ENCODE measurements at regions not wholly inside any gene's neighbourhood (a gene's known extent, or its start where the extent isn't known, plus 50 kb on each side); places are given as distances from the start of the nearest gene placed in this dataset.
A peak's percentile ranks its signal among the peaks of the same experiment; 100 is the strongest.
"Not testable (repeated sequence)": the region's sequence is repeated elsewhere in the genome, so short reads cannot be mapped to it uniquely, and the experiment has no call there.

DNA sequence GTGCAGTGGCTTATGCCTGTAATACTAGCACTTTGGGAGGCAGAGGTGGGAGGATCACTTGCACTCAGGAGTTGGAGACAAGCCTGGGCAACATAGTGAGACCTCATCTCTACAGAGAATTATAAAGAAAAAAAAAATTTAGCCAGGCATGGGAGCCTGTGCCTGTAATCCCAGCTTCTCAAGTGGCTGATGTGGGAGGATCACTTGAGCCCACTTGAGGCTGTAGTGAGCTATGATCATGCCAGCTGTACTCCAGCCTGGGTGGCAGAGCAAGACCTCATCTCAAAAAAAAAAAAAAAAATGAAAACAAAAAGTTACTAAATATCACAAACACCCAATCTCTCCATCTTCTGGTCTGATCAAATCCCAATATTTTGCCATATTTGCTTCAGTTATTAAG is 142.6 kb downstream of the DAZ2 start:
- H3K4me1 ChIP-seq; H3K9me3 ChIP-seq; DNase-seq; H3K4me3 ChIP-seq; FAIRE-seq; H3K27ac ChIP-seq; intact Hi-C loops (cut with DNase I); H3K27me3 ChIP-seq; ATAC-seq; H3K36me3 ChIP-seq: not testable (repeated sequence)

DNA sequence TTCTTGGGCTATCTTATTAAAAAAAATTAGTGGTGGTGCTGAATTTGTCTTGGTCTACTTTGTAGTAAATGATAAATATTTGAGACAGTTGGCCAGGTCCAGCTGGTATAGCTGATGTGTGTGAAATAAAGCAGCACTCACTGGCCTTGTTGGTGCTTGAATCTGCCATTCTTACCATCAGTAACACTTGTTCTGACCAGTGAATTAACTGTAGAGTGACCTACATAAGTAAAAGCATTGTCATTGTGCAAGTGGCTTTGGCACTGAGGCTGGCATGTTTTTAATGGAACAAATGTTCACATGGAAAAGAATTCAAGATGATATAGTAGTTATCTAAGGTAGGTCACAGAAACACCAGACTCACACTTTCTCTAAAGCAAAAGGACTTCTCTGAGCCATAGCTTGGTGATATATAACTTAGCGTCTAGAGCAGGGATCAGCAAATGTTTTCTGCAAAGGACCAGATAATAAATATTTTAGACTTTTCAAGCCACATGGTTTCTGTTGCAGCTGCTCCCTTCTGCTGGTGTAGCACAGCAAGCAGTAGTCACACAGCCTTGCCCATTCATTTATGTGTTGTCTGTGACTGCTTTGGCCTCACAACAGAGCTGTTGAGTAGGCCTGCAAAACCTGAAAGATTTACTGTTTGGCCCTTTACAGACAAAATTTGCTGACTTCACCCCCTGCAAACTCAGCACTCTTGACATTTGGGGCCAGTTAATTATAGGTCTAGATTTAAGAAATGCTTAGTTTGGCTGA is 144.1 kb downstream of the DAZ2 start:
- H3K36me3 ChIP-seq; H3K4me3 ChIP-seq; intact Hi-C loops (cut with DNase I); H3K9me3 ChIP-seq; H3K27me3 ChIP-seq; DNase-seq; ATAC-seq; H3K27ac ChIP-seq; FAIRE-seq; H3K4me1 ChIP-seq: not testable (repeated sequence)
- WGBS, 2 donors, result no CpG with 5 or more reads among the region's 1 CpG

DNA sequence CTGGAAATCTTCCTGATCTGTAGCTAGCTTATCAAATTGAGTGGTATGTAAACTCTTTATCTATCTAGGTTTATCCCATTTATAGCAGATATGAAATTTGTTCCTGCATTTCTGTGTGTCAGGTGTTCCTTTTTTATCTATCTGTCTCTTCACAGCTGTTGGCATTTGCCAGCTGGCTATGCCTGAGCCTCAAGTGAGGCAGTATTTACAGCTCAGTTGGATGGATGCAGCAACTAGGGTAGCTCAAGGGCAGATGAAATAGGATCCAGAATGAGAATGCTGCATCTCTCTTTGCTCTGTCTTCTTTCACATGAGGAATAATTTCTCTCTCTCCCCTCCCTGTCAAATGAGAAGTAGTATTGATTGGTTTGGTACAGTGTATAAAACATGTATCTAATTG is 144.8 kb downstream of the DAZ2 start:
- H3K4me1 ChIP-seq; DNase-seq; H3K4me3 ChIP-seq; intact Hi-C loops (cut with DNase I); FAIRE-seq; H3K9me3 ChIP-seq; H3K36me3 ChIP-seq; ATAC-seq; H3K27ac ChIP-seq; H3K27me3 ChIP-seq: not testable (repeated sequence)

DNA sequence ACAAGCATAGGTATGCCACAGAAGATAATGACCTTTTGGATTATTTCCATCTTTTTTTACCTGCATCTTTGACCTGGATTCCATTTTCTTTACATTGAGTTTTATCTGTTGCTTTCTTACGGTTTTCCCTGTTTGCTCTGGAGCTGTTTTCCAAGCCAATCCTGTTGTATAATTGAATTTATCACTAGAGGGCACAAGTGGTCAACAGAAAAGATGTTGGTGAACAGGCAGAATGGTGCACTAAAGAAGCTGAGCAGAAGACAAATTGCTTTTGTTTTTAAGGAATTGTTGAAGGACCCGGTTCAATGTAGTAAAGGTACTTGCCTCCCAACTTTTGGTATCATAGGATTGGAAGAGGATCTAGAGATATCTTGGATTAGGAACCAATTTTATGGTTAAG is 177.8 kb downstream of the DAZ2 start:
- WGBS, 2 donors, result no CpG with 5 or more reads among the region's 2 CpGs
- DNase-seq; H3K27me3 ChIP-seq; ATAC-seq; FAIRE-seq; H3K4me1 ChIP-seq; H3K9me3 ChIP-seq; H3K36me3 ChIP-seq; H3K4me3 ChIP-seq; H3K27ac ChIP-seq; intact Hi-C loops (cut with DNase I): not testable (repeated sequence)

DNA sequence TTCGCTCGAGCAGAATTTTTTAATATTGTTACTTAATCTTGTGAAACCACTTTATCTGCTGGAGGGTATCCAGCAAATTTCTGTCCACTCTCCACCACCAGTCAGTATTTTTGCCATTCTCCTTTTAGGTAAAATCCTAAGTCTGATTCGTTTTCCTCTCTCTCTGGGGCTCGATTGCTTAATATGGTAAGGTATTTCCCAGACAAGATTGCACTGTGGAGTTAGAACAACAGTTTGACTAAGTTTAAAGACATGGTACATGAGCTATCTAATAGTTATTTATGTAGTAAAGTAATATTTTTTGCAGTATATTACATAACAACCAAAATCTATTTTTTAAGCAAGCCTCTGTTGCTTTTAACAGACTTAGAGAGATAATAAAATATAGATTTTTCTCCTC is 181.9 kb downstream of the DAZ2 start:
- H3K4me3 ChIP-seq; ATAC-seq; H3K27ac ChIP-seq; intact Hi-C loops (cut with DNase I); H3K36me3 ChIP-seq; H3K9me3 ChIP-seq; H3K4me1 ChIP-seq; FAIRE-seq; H3K27me3 ChIP-seq; DNase-seq: not testable (repeated sequence)
- WGBS, 2 donors, result no CpG with 5 or more reads among the region's 4 CpGs

DNA sequence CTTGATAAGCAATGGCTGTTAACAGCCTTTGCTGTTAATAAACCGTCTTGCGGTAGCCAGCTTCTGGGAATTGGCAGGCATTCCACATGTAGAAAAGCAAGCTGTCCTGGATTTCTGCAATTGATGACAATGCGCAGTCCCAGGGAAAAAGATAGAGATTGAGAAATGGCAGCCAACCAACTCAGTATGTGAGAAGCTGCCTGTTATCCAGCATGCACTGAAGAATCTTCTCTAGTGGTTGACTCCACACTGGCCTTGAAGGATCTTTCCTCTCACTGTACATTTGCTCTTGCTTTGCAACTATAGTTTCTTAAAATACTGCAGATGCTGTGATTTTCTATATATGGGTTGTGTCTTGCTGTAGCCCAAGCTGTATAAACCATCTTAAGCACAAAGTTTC is 182.5 kb downstream of the DAZ2 start:
- intact Hi-C loops (cut with DNase I); H3K4me1 ChIP-seq; H3K27ac ChIP-seq; H3K36me3 ChIP-seq; FAIRE-seq; H3K9me3 ChIP-seq; ATAC-seq; H3K4me3 ChIP-seq; H3K27me3 ChIP-seq; DNase-seq: not testable (repeated sequence)
- no CpG with 5 or more reads among the region's 3 CpGs for WGBS, 2 donors

DNA sequence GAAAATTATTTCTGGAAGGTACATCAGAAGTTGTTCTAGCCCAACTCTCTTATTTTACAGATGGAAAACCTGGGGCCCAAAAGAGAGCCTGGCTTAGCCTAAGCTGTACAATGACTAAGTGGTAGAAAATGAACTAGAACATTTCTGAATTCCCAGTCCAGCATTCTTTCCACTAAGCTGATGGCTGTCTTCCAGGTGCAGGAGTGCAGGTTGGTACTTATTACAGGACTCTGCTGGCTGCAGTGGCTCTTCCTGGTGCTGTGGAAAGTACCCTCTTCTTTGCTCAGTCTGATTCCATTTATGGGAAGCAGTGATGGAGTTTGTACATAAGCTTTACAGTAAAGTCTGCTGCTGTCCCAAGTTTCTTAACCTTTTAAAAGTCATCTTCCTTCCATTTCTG is 196.6 kb downstream of the DAZ2 start:
- H3K27ac ChIP-seq; H3K4me1 ChIP-seq; H3K9me3 ChIP-seq; H3K27me3 ChIP-seq; H3K36me3 ChIP-seq; H3K4me3 ChIP-seq; intact Hi-C loops (cut with DNase I); DNase-seq; FAIRE-seq: not testable (repeated sequence)
- ATAC-seq, result peak in 2 of 4 donors; percentile 47 to 83

DNA sequence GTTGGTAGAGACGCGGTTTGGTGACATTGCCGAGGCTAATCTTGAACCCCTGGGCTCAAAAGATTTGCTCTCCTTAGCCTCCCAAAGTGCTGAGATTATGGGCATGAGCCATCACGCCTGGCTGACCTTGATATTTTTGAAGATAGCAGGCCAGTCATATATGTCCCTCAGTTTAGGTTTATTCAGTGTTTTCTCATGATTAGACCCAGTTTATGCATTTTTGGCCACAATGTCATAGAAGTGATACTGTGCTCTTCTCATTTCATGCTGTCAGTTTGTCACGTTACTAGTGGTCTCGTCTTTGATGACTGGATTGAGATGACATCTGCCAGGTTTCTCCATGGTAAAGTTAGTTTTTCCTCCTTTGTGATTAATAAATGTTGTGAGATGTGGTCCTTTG is 209.9 kb downstream of the DAZ2 start:
- WGBS, 2 donors, result no CpG with 5 or more reads among the region's 6 CpGs
- H3K27ac ChIP-seq, FAIRE-seq: not testable (repeated sequence)

DNA sequence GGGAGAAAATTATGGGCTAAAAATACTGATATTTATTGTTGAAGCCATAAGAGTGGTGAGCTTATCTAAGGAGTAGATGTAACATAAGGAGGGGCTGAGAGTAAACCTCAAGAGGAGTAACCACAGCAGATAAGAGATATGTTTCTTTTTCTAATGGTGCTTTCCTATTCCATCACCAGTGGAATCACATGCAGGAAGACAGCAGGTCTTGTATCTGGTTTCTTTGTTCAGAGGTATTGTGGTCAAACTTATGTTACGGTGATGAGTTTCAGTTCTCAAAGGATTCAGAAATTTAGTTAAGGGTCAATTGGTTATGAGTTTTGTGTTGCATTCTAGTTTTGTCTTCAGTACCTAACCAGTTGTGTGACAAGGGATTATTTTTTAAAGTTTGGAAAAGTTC is 225.4 kb downstream of the DAZ2 start:
- H3K36me3 ChIP-seq; H3K9me3 ChIP-seq; H3K27ac ChIP-seq; H3K27me3 ChIP-seq; H3K4me3 ChIP-seq; DNase-seq; intact Hi-C loops (cut with DNase I); ATAC-seq; FAIRE-seq; H3K4me1 ChIP-seq: not testable (repeated sequence)
- WGBS, 2 donors, result no CpG with 5 or more reads among the region's 1 CpG

More for the DNA sequence above, 209.9 kb downstream of the DAZ2 start:
- DNase-seq; intact Hi-C loops (cut with DNase I); ATAC-seq; H3K9me3 ChIP-seq; H3K4me3 ChIP-seq; H3K36me3 ChIP-seq; H3K27me3 ChIP-seq; H3K4me1 ChIP-seq: not testable (repeated sequence)

DNA sequence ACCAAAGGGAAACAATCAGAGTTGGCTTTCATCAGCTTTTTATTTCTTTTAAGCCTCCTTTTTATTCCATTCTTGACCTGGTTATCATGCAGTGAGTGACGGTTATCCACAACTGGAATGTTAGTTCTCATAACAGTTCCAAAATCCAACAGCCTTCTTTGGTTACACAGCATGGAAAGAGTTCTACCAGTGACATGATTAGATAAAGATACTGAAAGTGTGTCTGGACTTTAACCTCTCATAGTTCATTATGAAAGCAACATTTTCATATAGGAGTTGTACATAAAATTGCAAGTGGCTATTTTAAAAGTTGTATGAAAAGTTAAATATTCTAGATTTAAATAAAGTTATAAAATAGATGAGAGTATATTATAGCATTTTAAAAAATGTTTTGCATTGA is 225.9 kb downstream of the DAZ2 start:
- DNase-seq; H3K27me3 ChIP-seq; ATAC-seq; FAIRE-seq; H3K27ac ChIP-seq; H3K36me3 ChIP-seq; H3K4me3 ChIP-seq; H3K9me3 ChIP-seq; H3K4me1 ChIP-seq; intact Hi-C loops (cut with DNase I): not testable (repeated sequence)
- WGBS, 2 donors, result no CpG with 5 or more reads among the region's 1 CpG

DNA sequence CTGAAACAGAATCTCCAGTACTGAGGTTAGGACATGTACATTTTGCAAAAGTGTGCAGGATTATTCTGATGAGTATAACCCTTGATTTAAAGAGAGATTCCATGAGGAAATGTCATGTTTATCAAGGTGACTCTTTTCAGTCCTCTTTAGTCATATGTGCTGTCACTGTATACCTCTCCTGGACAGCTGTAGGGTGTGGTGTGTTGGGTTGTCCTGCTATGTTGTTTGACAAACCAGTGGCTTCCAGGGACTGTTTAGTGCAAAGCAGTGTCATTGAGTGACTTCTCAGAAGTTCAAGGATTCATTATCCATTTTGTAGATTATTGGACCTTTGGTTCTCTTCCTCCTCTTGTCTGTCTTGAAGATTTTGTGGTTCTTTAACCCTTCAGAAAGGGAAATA is 236.3 kb downstream of the DAZ2 start:
- H3K27me3 ChIP-seq; H3K4me3 ChIP-seq; DNase-seq; H3K27ac ChIP-seq; H3K36me3 ChIP-seq; intact Hi-C loops (cut with DNase I); H3K4me1 ChIP-seq; H3K9me3 ChIP-seq; FAIRE-seq; ATAC-seq: not testable (repeated sequence)

DNA sequence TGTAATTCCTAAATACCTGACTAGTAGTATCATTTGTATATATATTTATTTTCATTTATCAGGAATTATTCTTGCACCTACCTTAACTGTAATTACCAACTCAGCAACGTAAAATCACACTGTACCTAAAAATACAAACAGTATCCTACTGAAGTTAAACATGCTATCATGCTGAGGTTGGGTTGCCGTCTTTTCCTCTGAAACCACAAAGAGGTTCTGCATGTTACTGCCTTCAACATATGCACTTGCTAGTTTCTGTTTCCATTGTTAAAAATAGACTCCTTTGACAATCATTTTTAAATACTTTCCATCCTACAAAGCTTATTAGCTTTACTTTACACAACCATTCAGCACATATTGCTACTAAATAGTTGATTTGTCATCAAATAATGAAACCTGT is 283.6 kb downstream of the DAZ2 start:
- H3K4me1 ChIP-seq; ATAC-seq; H3K4me3 ChIP-seq; H3K36me3 ChIP-seq; H3K27me3 ChIP-seq; H3K9me3 ChIP-seq; H3K27ac ChIP-seq; FAIRE-seq; intact Hi-C loops (cut with DNase I); DNase-seq: not testable (repeated sequence)
- WGBS, 2 donors, result no CpG with 5 or more reads among the region's 2 CpGs
